ENCODE measurements at regions not wholly inside any gene's neighbourhood (a gene's known extent, or its start where the extent isn't known, plus 50 kb on each side); places are given as distances from the start of the nearest gene placed in this dataset.

GRCh38 chr15:31822463-31822862 is 207.9 kb upstream of the CHRNA7 start:
- DNase-seq = no peak
- Histone ChIP-seq H3K4me1 (no peaks in the 10 kb centered on the region), H3K27me3 (no peaks in the 10 kb centered on the region), H3K36me3 (no peaks in the 10 kb centered on the region), H3K4me3 (no peak overlapping the region), H3K9me3 (no peaks in the 10 kb centered on the region), H3K27ac (no peak overlapping the region)
- 94 to 100% methylated on average over 2 of the region's 2 CpGs for WGBS, 2 donors (ENCODE audit: low coverage in 1 of 2)
- no peak for TF ChIP-seq EP300 (IDR thresholded peaks at IDR 0.05; ENCODE audit: low read depth)
- TF ChIP-seq POLR2AphosphoS5 (IDR thresholded peaks at IDR 0.05) = no peak
- TF ChIP-seq POLR2A (IDR thresholded peaks at IDR 0.05) = no peak
- no peak for TF ChIP-seq CTCF (IDR thresholded peaks at IDR 0.05)
- in situ Hi-C loops (cut with MboI; ENCODE audit: low pct_ligation_motif_present in 1 of 4, low pct_unique_long_range_greater_than_20kb in 1 of 4, low sequenced_read_pairs in 3 of 4) (no loop called here), intact Hi-C loops (cut with DNase I; ENCODE audit: low total_unique reads) (no loop called here)

- Histone ChIP-seq H3K27ac (no peak overlapping the region), H3K27me3 (no peaks in the 10 kb centered on the region), H3K9me3 (no peaks in the 10 kb centered on the region), H3K36me3 (no peaks in the 10 kb centered on the region), H3K4me1 (no peaks in the 10 kb centered on the region), H3K4me3 (no peak overlapping the region)
- no peak for TF ChIP-seq EP300 (IDR thresholded peaks at IDR 0.05; ENCODE audit: low read depth)
- DNase-seq = no peak
- in situ Hi-C loops (cut with MboI; ENCODE audit: low pct_ligation_motif_present in 1 of 4, low pct_unique_long_range_greater_than_20kb in 1 of 4, low sequenced_read_pairs in 3 of 4) = no loop called here
- WGBS, 2 donors (ENCODE audit: low coverage in 1 of 2) = 62 to 79% methylated on average over 4 to 5 of the region's 5 CpGs
- intact Hi-C loops (cut with DNase I; ENCODE audit: low total_unique reads) = no loop called here
These were observed 206.3 kb upstream of the CHRNA7 start for GRCh38 chr15:31824024-31824423.

- in situ Hi-C loops (cut with MboI; ENCODE audit: low pct_ligation_motif_present in 1 of 4, low pct_unique_long_range_greater_than_20kb in 1 of 4, low sequenced_read_pairs in 3 of 4) (no loop called here), intact Hi-C loops (cut with DNase I; ENCODE audit: low total_unique reads) (no loop called here)
- no peaks in the 10 kb centered on the region for H3K27me3 ChIP-seq
- 77% methylated on average over 3 of the region's 3 CpGs for WGBS, 2 donors (ENCODE audit: low coverage in 1 of 2)
- no peak overlapping the region for H3K4me3 ChIP-seq
- H3K9me3 ChIP-seq = no peaks in the 10 kb centered on the region
- no peaks in the 10 kb centered on the region for H3K36me3 ChIP-seq
- no peak overlapping the region for H3K27ac ChIP-seq
- DNase-seq = no peak
- H3K4me1 ChIP-seq = no peaks in the 10 kb centered on the region
- no peak for TF ChIP-seq POLR2A (IDR thresholded peaks at IDR 0.05)
- TF ChIP-seq EP300 (IDR thresholded peaks at IDR 0.05; ENCODE audit: low read depth) = no peak
- TF ChIP-seq CTCF (IDR thresholded peaks at IDR 0.05) = no peak
- no peak for TF ChIP-seq POLR2AphosphoS5 (IDR thresholded peaks at IDR 0.05)
These were observed 201.7 kb upstream of the CHRNA7 start for GRCh38 chr15:31828594-31828993.

- intact Hi-C loops (cut with DNase I; ENCODE audit: low total_unique reads) (no loop called here), in situ Hi-C loops (cut with MboI; ENCODE audit: low pct_ligation_motif_present in 1 of 4, low pct_unique_long_range_greater_than_20kb in 1 of 4, low sequenced_read_pairs in 3 of 4) (no loop called here)
- WGBS, 2 donors (ENCODE audit: low coverage in 1 of 2) = 80% methylated on average over 1 of the region's 1 CpG; no CpG with 5 or more reads in 1 of the 2 donors
- TF ChIP-seq POLR2AphosphoS5 (IDR thresholded peaks at IDR 0.05) (no peak), POLR2A (IDR thresholded peaks at IDR 0.05) (no peak), CTCF (IDR thresholded peaks at IDR 0.05) (no peak), EP300 (IDR thresholded peaks at IDR 0.05; ENCODE audit: low read depth) (no peak)
- Histone ChIP-seq H3K36me3 (no peaks in the 10 kb centered on the region), H3K27ac (no peak overlapping the region), H3K9me3 (no peaks in the 10 kb centered on the region), H3K27me3 (no peaks in the 10 kb centered on the region), H3K4me1 (no peaks in the 10 kb centered on the region), H3K4me3 (no peak overlapping the region)
- no peak for DNase-seq
These were observed 199.7 kb upstream of the CHRNA7 start for GRCh38 chr15:31830591-31830990.

- H3K27me3 ChIP-seq = no peaks in the 10 kb centered on the region
- no peak overlapping the region for H3K27ac ChIP-seq
- no peaks in the 10 kb centered on the region for H3K36me3 ChIP-seq
- intact Hi-C loops (cut with DNase I; ENCODE audit: low total_unique reads) (no loop called here), in situ Hi-C loops (cut with MboI; ENCODE audit: low pct_ligation_motif_present in 1 of 4, low pct_unique_long_range_greater_than_20kb in 1 of 4, low sequenced_read_pairs in 3 of 4) (no loop called here)
- no peaks in the 10 kb centered on the region for H3K4me1 ChIP-seq
- DNase-seq = no peak
- H3K9me3 ChIP-seq = no peaks in the 10 kb centered on the region
- no peak overlapping the region for H3K4me3 ChIP-seq
- WGBS, 2 donors (ENCODE audit: low coverage in 1 of 2) = 80 to 88% methylated on average over 5 to 10 of the region's 10 CpGs
- TF ChIP-seq POLR2AphosphoS5 (IDR thresholded peaks at IDR 0.05) = no peak
- no peak for TF ChIP-seq POLR2A (IDR thresholded peaks at IDR 0.05)
- TF ChIP-seq CTCF (IDR thresholded peaks at IDR 0.05) = no peak
- TF ChIP-seq EP300 (IDR thresholded peaks at IDR 0.05; ENCODE audit: low read depth) = no peak
These were observed 198.7 kb upstream of the CHRNA7 start for GRCh38 chr15:31831596-31831995.

All from transverse colon (tissue), 4 donors.